NCI-H524 (cell line): ENCODE measurements at regions not wholly inside any gene's neighbourhood (a gene's known extent, or its start where the extent isn't known, plus 50 kb on each side); places are given as distances from the start of the nearest gene placed in this dataset.

Experiments
- DNase-seq, 2 experiments: peaks; one replicate each; lab custom pipeline; 2025; lab: John Stamatoyannopoulos, UW

DNA sequence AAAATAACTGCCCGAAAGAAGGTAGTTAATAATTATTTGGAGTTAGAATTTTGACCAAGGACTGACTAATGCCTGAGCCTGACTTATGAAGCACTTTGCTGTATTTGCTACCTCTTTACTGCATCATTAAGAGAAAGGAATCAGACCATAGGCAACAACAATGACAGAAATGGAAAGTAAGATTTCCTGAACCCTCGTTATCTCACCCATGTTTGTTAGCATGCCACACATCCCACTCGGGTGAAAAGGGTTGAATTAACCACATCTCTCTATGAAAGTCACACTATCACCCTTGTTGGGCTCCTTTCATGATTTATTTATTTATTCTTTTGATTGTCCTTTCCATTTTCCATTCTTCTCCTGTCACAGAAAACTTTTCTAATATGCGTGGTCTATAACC, 59.6 kb downstream of the OLIG3 start:
- no peak for DNase-seq

DNA sequence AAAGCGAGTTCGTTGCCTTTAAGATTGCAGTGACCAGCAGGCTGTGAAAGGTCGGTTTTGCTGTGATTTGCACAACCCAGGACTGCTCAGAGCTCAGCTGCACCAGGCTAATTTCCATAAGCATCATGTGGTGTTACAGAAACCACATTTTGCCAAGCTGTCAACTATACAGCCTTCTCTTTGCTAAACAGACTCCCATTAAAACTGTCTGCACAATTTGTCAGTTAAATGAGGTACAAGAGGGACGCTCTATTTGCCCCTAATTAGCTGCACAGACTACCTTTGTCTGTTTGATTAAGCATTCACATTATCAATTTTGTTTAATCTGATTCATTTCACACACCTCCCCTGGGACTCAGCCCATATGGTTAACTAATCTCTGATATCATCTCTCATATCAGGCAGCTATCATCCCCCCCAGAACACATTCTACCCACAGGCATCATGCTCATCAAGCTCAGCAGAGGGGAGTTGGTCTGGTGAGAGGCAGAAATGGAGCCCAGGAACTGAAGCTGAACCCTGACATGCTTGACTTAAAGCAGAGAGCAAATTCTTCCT, 62.1 kb downstream of the OLIG3 start:
- peak; percentile 67 to 88 for DNase-seq

DNA sequence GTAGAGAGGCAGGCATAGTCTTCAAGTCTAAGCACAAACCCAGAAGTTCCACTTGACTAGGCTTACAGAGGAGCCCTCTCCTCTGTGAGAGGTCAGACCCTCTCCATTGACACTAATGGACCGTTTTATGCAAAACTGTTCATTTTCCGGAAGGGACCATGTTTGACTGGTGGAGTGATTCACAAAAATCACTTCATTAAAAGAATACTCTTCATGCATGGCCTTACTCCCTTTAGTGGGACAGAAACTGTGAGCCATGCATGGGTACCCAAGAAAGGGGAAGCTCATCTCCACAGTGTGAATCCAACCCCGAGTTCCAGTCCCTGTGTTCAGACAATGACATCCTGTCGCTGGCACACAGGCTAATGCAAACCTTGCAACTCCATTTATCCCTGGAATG, 63.2 kb downstream of the OLIG3 start:
- no peak for DNase-seq

DNA sequence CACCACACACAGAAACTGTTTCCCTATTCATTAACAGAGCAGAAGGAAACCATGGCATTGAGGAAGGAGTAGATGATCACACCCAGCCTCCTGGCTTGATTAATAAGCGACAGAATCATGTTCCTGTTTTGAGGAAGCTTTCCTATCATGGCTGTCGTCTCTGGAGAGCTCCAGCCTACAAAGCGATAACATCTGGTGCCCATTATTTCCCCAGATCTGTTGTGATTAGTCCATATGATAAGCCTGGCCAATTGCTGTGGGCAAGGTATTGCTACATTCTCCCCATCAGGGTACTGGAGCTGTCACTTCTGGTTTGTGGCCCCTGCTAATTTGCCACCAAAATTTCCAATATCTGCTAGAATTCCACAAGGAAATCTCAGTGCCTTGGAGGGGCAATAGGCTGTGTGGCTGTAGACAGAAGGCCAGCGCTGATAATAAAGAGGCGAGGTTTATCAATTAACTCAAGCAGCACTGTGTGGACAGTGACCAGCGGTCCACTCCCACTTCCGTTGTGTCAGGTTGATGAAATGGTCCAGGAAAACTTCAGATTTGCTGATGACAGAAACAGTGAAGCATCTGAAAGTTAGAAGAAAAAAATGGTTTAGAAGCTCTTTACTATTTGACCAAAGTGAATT, 66.4 kb downstream of the OLIG3 start:
- DNase-seq: peak; percentile 52 to 79

DNA sequence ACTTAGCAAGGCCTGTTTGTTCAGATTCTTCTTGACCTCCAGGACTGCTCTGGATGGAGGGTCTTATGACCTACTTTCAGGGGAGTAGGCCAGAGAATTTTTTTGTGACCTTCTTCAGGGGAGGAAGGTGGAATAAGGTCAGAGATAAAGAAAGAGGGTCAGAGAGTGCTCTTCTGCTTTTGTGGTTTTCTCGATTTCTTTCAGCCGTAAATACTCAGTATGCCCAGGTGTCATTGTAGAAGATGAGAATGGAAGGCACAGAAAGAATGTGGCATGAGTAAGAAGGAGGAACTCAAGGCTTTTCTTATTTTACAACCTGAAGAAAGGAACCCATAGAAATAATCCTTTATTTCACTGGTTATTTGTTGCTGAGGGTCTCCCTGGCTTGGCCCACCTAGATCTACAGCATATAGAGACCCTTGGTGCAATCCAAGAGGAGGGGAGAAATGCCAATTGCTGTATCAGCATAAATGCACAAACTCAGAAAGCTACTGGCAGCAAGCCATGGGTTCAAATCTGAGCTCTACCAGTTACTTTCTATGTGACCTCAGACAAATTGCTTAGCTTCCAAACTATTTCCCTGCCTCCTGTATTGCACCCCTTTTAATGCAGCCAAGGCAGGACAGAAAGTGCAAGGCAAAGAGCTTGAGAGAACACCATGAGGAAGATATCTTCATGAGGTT, 68.0 kb downstream of the OLIG3 start:
- DNase-seq: no peak

DNA sequence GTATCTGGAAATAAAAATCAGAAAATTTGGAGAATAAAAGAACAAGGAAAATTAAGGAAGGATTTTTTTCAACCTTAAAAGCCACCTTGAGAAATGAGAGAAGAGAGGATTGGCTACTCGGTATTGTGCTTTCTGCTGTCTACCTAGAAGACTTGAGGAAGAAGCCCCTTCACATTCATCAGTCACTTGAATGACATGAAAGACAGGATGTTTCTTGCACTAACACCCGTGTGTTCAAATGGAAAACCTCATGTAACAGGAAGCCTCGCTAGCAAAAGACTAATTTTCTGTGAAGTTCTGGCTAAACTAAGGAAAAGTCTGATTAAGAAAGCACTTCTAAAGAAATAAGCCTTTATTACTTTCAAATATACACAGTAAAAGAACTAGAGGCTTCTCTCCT, 69.9 kb downstream of the OLIG3 start:
- DNase-seq: no peak

DNA sequence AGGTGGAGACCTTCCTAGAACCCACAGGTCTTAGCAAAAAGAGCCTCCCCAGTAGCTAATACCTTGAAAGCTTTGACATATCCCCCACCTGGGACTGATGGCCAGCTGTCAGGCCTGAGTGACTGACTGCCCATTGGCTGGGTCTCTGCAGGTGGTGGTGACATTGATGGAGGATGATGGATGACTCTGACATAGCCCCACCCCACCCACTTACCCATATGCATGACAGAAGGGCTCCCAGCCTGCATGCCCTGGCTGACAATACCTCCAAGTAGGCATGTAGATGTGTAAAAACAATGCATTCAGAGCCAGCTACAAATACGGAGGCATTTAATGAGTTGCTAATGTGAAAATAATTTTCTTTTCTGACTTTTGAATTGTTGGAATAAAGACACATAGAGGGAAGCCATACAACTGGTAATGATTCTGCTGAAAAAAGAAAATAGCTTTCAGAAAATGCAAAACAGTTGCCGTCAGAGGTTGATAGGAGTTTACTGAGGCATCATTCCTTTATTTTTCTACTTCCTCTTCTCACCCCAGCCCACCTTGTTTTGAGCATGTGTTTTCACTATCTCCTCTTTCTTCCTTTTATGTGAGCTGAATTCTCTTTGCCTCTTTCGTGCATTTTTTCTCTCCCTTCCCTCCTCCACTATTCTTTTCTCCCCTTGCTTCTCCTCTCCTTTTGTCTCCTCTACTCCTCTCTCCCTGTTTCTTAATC, 70.6 kb downstream of the OLIG3 start:
- peak; percentile 25 to 86 for DNase-seq

DNA sequence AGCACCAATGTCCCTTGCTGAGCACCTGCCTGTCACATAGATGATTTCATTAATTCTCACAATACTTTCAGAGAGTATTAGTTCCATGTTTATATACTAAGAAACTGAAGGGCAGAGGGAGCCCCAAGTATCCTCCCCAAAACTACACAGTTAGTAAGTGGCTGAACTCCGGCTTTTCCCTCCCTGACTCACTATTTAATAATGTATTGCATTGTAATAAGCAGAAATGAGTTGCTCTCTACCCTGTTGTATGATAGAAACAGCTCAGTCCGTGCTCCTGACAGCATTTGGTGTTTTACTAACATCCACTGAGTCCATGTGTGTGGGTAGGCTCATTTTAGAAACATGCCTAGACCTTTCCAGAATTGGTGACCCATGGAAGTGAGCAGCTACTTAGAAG, 76.8 kb downstream of the OLIG3 start:
- DNase-seq: no peak

DNA sequence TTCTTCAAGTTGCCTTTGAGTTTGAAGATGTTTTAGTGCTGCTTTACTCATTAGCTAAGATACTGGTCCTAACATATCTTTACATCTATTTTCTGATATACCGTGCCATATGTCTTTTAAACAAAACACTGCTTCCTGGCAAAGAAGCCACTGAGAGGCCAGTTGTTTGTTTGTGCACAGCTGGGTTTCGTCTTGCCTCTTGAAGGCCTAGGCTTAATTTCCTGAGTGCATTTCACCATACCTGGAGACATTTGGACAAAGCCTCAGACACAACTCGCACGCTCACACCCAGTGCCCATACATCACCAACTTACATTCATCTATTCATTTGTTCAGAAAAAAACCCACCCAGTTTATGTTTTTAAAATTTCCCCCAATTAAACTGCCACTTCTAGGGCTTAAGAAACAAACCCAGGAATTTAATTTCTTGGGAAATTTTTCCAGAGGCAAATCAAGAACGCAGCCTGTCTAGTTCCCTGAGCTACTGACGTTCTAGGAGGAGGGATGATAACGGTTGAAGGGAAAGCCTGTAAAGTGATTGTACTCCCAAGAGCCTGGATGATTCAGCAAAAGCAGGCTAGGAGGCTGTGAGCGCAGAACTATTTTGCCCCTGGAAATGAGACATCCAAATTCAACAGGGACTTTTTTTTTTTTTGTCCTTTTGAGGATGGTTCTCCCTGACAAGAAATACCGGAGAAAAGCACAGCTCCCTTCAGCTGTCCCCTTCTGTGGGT, 77.7 kb downstream of the OLIG3 start:
- DNase-seq: peak in 1 of 2 experiments; percentile 13

DNA sequence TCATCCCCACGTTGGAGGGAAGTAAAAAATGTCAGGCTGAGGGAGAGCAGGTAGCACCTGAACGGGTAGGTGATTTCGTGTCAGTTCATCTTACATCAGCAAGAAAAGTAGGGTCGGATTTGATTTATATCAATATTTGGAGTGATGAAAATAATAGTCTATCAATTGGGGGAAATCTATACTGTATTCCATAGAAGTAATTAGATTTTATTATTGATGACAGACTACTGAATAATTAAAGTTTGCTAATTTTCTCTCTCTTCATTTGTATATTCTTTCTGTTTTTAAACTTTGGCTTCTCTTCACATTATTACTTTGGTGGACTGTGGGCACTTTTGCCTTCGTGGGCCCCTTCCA, 78.4 kb downstream of the OLIG3 start:
- no peak for DNase-seq

DNA sequence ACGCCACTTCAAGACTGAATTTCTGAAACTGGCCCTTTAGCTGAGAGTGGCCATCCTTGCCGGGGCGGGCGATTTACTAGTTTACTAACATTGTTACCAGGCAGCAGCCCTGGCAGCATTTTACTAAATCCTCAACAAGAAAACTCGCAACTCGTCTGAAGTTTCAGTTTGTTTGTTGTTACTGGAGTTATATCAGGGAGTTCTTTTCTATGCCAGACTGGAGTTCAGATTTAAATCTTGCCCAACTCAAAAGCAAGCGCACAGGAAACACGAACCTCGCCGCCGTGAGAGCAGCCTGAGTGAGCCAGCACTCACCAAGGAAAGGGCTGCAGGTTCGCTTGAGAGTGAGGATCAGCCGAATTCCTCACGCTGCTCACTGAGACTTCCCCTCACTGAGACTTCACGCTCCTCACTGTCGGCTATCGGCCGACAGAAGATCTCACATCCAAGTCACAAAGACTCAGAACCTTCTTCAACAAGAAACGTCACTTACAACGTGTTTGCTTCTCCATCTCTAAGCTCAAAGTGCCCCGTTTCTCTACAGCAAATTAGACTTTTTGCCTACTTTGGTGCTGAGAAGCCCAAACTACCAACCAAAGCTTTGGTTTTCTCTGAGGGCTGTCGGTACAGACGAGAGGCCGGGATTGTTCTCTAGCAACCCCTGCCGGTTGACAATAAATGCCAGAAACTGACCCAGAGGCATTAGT, 78.9 kb downstream of the OLIG3 start:
- DNase-seq: peak; percentile 30 to 47

DNA sequence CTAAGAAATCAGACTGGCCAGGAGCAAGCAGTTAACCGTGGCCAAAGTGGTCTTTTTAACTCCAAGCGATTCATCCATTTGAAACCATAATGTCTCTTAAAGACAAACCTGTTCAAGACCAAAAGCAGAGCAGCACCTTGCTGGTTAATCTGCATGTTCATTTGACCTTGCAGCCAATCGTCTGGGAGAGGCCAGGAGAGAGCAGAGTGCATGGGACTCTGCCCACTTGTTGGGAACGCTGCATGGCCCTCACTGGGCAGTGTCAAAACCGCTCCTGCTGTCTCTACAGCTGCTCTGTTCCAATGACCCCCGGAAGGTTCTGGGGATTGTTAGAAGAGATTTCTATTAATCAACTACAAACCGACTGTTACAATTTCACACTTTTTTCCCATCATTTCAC, 79.6 kb downstream of the OLIG3 start:
- no peak for DNase-seq

DNA sequence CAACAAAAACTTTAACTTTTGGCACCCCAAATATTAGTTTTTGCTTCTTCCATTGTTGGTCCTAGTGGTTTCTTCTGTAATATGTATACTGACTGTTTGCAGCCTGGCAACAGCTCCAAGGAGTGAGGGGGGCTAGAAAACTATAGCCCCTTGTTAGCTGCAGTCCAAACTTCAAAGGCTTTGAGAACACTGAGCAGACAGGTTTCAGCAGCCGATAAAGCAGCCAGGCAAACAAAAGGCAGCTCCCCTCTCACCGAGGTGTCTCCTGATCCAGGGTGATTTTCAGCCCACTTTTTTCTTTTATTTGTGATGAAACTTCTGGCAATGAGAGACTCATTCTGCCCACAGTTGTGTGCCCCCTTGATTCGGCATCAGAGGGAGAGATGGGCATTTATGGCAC, 80.7 kb downstream of the OLIG3 start:
- DNase-seq: peak in 1 of 2 experiments; percentile 65

DNA sequence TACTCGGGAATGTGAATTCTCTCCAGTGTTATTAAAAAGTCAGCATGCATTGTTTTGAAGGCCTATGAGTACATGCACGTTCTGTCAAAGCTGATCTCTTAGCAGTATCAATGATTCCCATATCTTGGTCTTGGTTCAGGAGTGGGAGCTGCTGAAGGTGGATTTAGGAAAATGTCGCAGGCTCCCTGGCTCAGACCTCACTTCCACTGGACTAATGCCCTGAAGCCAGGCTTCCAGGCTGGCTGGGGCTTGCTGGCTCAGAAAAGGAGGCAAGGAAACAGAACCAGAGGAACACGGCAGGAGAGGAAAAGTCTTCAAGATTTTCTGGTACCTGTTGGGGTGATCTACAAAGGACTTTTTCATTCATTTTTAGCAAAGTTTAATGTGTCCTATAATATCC, 81.6 kb downstream of the OLIG3 start:
- DNase-seq: no peak

DNA sequence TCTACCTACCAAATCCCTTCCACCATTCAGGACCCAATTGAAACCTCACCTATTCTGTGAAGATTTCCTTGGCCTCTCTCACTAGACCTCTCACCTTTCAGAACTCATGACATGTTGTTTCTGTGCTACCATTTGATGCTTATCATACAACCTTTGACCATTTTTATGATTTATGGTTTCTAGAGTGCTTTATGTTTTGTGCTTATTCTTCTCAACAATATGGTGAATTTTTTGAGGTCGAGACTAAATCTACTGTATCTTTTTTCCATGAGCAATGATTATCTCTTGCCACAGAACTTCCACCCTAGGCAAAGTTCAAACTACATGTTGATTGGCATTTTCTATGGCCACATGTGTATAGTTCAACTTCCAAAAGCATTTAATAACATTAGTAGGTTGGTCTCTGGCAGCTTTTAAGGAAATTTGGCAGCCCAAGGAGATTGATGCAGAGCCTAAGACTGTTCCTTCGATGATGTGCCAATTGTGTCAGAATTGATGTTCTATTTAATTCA, 84.9 kb downstream of the OLIG3 start:
- no peak for DNase-seq

DNA sequence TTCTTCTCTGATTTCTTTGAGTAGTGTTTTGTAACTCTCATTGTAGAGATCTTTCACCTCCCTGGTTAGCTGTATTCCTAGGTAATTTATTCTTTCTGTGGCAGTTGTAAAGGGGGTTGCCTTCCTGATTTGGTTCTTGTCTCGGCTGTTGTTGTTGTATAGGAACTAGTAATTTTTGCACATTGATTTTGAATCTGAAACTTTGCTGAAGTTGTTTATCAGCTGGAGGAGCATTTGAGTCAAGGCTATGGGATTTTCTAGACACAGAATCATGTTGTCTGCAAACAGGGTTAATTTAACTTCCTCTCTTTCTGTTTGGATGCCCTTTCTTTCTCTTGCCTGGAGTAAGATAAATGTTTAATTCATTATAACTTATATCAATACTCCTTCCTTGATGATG, 86.4 kb downstream of the OLIG3 start:
- no peak for DNase-seq

DNA sequence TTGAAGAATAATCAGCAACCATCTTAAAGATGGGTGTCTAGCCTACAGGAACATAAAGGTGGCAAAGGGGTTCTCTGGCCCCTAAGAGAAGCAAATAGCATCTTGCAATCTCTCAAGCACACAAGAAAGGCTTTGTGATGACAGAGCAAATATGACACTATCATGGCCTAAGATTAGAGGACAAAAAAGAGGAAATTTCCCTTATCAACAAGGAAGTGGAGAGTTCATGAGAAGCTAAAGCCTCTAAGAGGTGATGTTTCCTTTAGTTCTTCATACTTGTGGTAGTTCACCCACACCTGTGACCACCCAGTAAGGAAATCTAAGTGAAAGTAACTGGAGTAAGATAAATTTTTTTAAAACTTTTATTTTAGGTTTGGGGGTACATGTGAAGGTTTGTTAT, 88.4 kb downstream of the OLIG3 start:
- no peak for DNase-seq

DNA sequence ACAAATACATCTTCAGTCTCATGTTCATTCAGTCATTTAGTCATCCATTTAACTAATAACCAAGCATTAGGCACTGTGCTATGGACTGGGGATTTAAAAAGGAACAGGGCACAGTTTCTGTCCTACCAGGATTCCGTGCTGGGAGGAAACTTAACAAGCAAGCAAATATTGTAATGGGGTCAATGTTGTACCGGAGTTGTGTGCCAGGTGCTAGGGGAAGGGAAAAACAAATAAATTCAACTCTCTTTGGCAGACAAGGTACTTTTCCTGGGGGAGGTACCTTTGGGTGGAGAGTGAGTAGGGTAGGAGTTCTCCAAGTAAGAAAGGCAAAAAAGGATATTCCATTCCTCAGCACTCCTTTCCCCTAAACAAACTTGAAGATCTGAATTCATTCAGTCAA, 90.3 kb downstream of the OLIG3 start:
- no peak for DNase-seq

DNA sequence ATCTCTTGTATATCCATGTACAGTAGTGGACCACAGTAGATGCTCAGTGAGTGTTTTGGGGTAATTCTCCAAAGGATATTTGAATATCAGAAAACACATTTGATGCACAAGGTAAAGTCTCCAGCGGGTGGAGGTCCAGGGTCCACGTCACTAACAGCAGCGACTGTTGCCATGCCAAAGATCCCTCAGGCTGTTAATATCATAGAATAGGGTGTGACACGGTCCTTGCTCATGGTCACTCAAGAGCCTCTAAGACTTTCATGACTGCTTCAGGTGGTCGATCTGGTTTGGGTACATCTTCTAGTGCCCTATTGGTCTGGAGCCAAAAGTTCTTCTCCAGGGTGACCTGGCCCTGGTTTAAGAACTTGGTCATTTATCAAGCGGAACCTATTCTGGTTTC, 90.8 kb downstream of the OLIG3 start:
- no peak for DNase-seq

DNA sequence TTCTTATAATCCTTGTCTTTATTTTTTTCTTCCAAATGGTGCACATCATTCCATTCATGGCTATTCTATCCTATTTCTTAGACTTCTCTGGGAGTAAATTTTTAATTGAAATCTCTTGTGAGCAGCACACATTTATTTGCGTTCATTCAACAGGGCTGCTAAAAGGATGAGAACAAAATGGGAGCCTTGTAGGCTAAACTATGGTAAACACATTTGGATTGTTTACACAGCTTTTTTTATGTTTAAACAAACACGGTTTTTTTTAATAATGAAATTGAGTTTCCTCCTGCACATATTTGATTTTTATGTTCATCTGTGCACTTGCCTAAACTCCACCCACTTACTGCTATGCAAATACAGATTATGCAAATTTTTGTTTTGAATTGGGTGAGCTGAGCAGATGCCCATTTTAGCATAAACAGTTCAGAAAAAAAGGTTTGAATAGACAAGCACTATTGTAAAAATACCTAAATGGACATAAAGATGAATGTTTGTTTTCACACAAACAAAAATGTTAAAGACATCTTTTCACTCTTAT, 92.0 kb downstream of the OLIG3 start:
- DNase-seq: peak; percentile 34 to 75

DNA sequence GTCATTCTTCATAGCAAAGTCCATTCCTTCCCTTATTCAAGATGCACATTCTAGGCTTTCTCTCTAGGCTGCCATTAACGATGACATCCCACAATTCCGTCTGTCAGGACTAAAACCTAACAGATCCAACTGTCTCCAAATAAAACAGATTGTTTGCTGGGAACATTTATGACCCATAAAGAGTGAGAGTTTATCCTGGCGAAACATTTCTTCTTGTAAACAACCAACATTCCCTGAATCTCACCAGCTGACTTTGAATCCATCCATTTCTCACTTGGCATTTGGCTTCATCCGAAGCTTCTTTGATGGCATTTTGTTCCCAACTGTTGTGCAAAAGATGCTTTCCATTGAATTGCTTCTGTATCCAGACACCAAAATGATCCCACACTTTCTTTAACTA, 93.1 kb downstream of the OLIG3 start:
- peak in 1 of 2 experiments; percentile 57 for DNase-seq
